ENCODE measurements at regions not wholly inside any gene's neighbourhood (a gene's known extent, or its start where the extent isn't known, plus 50 kb on each side); places are given as distances from the start of the nearest gene placed in this dataset.

DNA sequence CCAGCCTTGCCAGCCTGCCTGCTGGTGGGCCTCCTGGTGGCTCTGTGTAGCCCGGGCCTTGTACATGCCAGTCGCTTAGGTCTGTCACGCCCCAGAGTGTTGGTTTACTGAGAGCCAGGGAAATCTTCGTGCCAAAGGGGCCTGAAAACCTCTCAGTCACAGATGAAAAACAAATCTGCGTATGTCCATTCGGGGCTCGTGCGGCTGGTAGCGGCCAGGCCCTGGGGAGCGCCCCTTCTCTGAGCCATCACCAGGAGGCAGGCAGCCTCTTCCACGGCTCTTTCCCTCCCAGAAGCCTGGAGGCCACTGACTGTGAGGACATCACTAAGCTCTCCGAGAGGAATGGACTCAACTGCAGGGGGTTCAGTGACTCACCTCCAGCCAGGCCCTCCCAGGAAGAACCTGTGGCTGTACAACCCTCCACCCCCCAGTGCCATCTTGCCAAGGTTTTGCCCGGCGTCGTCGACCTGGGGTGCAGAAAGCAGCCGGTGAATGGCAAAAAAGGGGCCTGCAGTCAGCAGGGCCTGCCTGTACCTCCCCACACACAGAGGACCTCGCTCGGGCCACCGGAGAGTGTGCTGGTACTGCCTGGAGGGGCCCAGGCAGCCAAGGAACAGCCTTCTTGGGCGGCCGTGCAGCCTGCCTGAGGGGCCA is 162.2 kb downstream of the BCOR start:
- H3K9me2 ChIP-seq (replicated peaks; ENCODE audit: low read length) = no peaks in the 10 kb centered on the region
- H3K9me3 ChIP-seq (ENCODE audit: low read length) = no peaks in the 10 kb centered on the region
- POLR2A ChIA-PET (ENCODE audit: unreplicated experiment) = no interaction called here
- TF ChIP-seq EZH2 (IDR thresholded peaks at IDR 0.05; ENCODE audit: low read length, unreplicated experiment) = no peak
- TF ChIP-seq, protein P1, sequence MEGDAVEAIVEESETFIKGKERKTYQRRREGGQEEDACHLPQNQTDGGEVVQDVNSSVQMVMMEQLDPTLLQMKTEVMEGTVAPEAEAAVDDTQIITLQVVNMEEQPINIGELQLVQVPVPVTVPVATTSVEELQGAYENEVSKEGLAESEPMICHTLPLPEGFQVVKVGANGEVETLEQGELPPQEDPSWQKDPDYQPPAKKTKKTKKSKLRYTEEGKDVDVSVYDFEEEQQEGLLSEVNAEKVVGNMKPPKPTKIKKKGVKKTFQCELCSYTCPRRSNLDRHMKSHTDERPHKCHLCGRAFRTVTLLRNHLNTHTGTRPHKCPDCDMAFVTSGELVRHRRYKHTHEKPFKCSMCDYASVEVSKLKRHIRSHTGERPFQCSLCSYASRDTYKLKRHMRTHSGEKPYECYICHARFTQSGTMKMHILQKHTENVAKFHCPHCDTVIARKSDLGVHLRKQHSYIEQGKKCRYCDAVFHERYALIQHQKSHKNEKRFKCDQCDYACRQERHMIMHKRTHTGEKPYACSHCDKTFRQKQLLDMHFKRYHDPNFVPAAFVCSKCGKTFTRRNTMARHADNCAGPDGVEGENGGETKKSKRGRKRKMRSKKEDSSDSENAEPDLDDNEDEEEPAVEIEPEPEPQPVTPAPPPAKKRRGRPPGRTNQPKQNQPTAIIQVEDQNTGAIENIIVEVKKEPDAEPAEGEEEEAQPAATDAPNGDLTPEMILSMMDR (conservative IDR thresholded peaks at IDR 0.05; ENCODE audit: low read depth, low read length) = no peak
- ATAC-seq (no peak), DNase-seq (no peak)
- CTCF ChIA-PET = no interaction called here
- no TSS peak for BruUV-seq (replicated peaks)
- H3K4me2 ChIP-seq (ENCODE audit: low read length) = no peak overlapping the region
- H3K36me3 ChIP-seq (ENCODE audit: low read depth, low read length) = no peaks in the 10 kb centered on the region
- no peaks in the 10 kb centered on the region for H3K27me3 ChIP-seq (ENCODE audit: low read length)
- no peaks in the 10 kb centered on the region for H3F3A ChIP-seq (ENCODE audit: low read length, unreplicated experiment)
- H3K9ac ChIP-seq (ENCODE audit: low read length) = no peak overlapping the region
- H2AFZ ChIP-seq (ENCODE audit: low read length) = no peak overlapping the region
- no peak overlapping the region for H3K4me3 ChIP-seq (ENCODE audit: low read length)
- no peak overlapping the region for H3K27ac ChIP-seq (ENCODE audit: low read length)
- no peaks in the 10 kb centered on the region for H4K20me1 ChIP-seq (ENCODE audit: low read length)
- intact Hi-C loops (cut with micrococcal nuclease) = no loop called here
- H3K79me2 ChIP-seq (ENCODE audit: low read length) = no peaks in the 10 kb centered on the region
- no peaks in the 10 kb centered on the region for H3K4me1 ChIP-seq (ENCODE audit: insufficient read depth, low read length)

DNA sequence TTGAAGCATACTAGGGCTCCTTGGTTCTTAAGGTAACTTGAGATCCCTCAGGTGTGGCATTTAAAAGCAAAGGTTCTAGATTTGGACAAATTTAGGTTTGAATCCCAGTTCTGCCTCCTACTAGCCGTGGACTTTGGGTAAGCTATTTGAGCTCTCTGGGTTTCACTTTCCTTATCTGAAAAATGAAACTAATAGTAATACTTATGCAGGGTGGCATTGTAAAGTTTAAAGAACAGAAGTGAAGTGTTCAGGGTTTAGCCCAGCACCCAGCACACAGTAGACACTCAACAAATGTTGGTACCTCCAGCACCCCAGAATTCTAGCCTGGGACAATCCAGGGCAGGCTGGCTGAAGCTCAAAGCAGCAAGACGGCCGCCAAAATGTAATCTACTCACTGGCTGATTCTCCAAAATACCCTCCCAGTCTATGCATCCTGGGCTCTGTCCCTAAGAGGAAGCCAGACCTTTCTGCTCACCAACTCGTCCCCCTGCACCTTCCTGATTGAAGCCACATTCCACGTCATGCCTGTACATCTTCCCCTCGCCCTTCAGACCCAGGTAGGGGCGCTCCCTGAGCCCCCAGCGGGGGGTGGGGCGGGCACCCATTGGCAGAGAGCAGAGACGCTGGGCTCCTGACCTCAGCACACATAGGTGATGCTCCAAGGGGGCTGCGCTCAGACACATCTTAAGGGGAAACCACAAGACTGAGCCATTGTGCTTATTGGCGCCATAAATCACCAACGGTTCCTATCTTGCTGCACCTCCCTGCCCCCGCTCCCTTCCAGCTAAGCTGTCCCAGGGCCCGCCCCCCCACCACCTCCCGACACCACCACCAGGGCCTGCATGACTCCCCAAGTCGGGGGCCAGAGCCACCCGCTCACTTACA is 160.6 kb downstream of the BCOR start:
- H3K27me3 ChIP-seq (ENCODE audit: low read length) = no peaks in the 10 kb centered on the region
- no peak overlapping the region for H3K4me2 ChIP-seq (ENCODE audit: low read length)
- no peaks in the 10 kb centered on the region for H3K36me3 ChIP-seq (ENCODE audit: low read depth, low read length)
- BruUV-seq (replicated peaks) = no TSS peak
- H3K9me2 ChIP-seq (replicated peaks; ENCODE audit: low read length) = no peaks in the 10 kb centered on the region
- intact Hi-C loops (cut with micrococcal nuclease) = no loop called here
- no peak overlapping the region for H3K9ac ChIP-seq (ENCODE audit: low read length)
- no peaks in the 10 kb centered on the region for H3K79me2 ChIP-seq (ENCODE audit: low read length)
- H2AFZ ChIP-seq (ENCODE audit: low read length) = no peak overlapping the region
- DNase-seq (no peak), ATAC-seq (no peak)
- TF ChIP-seq, protein P1 (conservative IDR thresholded peaks at IDR 0.05; ENCODE audit: low read depth, low read length) = no peak
- TF ChIP-seq EZH2phosphoT487 (IDR thresholded peaks at IDR 0.05; ENCODE audit: borderline replicate concordance, low read length) = no peak
- no peak for TF ChIP-seq EZH2 (IDR thresholded peaks at IDR 0.05; ENCODE audit: low read length, unreplicated experiment)
- H3F3A ChIP-seq (ENCODE audit: low read length, unreplicated experiment) = no peaks in the 10 kb centered on the region
- no peaks in the 10 kb centered on the region for H4K20me1 ChIP-seq (ENCODE audit: low read length)
- no peak overlapping the region for H3K27ac ChIP-seq (ENCODE audit: low read length)
- POLR2A ChIA-PET (ENCODE audit: unreplicated experiment) = no interaction called here
- no peaks in the 10 kb centered on the region for H3K9me3 ChIP-seq (ENCODE audit: low read length)
- CTCF ChIA-PET = interaction anchor here (0.6 kb wide), 1 partner anchor 39 kb away, joined by 4 read pairs; no protein-coding TSS in a partner anchor
- no peak overlapping the region for H3K4me3 ChIP-seq (ENCODE audit: low read length)
- H3K4me1 ChIP-seq (ENCODE audit: insufficient read depth, low read length) = no peaks in the 10 kb centered on the region

DNA sequence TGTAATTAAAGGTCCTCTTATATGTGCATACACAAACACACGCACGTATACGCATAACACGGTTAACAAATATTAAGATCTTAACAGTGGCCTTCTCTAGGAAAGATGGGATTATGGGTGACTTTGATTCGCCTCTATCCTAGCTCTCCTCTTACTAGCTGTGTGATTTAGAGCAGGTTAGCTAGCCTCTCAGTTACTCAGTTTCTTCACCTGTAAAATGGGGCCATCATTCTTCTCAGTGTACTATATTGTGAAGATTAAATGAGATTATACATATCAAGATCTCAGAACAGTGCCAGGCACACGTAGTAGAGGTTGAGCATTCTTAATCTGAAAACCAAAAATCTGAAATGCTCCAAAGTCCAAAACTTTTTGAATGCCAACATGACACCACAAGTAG is 159.3 kb downstream of the BCOR start:
- no peak overlapping the region for H2AFZ ChIP-seq (ENCODE audit: low read length)
- no peaks in the 10 kb centered on the region for H3K4me1 ChIP-seq (ENCODE audit: insufficient read depth, low read length)
- no peak overlapping the region for H3K9ac ChIP-seq (ENCODE audit: low read length)
- H3K9me3 ChIP-seq (ENCODE audit: low read length) = no peaks in the 10 kb centered on the region
- no TSS peak for BruUV-seq (replicated peaks)
- no peaks in the 10 kb centered on the region for H3F3A ChIP-seq (ENCODE audit: low read length, unreplicated experiment)
- H3K9me2 ChIP-seq (replicated peaks; ENCODE audit: low read length) = no peaks in the 10 kb centered on the region
- no peak for DNase-seq
- TF ChIP-seq EZH2 (IDR thresholded peaks at IDR 0.05; ENCODE audit: low read length, unreplicated experiment) (no peak), EZH2phosphoT487 (IDR thresholded peaks at IDR 0.05; ENCODE audit: borderline replicate concordance, low read length) (no peak)
- TF ChIP-seq, protein P1 (conservative IDR thresholded peaks at IDR 0.05; ENCODE audit: low read depth, low read length) = no peak
- H3K4me3 ChIP-seq (ENCODE audit: low read length) = no peak overlapping the region
- H4K20me1 ChIP-seq (ENCODE audit: low read length) = no peaks in the 10 kb centered on the region
- H3K27ac ChIP-seq (ENCODE audit: low read length) = no peak overlapping the region
- no peaks in the 10 kb centered on the region for H3K27me3 ChIP-seq (ENCODE audit: low read length)
- no peak overlapping the region for H3K4me2 ChIP-seq (ENCODE audit: low read length)
- POLR2A ChIA-PET (ENCODE audit: unreplicated experiment) = no interaction called here
- ATAC-seq = no peak
- CTCF ChIA-PET = no interaction called here
- no peaks in the 10 kb centered on the region for H3K36me3 ChIP-seq (ENCODE audit: low read depth, low read length)
- intact Hi-C loops (cut with micrococcal nuclease) = no loop called here
- no peaks in the 10 kb centered on the region for H3K79me2 ChIP-seq (ENCODE audit: low read length)
